ENCODE measurements at regions not wholly inside any gene's neighbourhood (a gene's known extent, or its start where the extent isn't known, plus 50 kb on each side); places are given as distances from the start of the nearest gene placed in this dataset.

DNA sequence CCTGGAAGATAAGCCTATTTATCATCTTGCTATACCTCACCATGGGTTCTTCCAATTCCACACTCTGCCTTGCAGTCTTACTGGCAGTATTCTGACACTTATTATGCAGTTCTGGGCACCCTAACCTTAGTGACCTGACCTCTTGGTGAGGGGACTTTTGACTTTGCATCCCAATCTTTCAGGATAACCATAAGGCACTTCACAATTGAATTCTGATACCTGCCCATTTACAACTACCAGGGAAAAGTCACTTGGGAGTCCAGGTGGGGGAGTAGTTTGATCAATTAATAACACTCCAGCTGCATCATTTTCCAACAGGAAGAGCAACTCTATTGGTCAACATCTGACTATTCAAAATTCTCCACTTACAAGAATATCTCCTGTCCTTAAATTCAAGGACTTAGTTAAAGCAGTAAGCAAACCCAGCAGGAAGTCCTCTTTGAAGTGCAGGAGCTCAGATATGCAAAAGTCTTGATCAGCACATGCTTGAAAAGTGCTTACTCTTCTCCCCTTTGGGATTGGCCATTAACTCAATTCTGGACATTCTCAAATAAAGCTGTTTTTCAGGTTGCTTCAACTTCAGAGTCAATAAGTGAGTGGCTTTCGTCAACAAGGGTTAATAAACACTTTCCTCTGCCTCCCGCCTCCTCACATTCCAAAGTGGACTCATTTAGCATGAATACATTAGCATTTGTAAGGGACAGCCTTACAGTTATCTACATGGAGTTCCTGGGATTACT lies 177.4 kb upstream of the NRIP1 start:
- Mint-ChIP-seq H3K4me3 (ENCODE audit: low read depth, unreplicated experiment) (no peak overlapping the region), H3K36me3 (ENCODE audit: insufficient read depth, unreplicated experiment) (no peaks in the 10 kb centered on the region), H3K9me3 (ENCODE audit: low read depth, unreplicated experiment) (no peaks in the 10 kb centered on the region), H3K27ac (ENCODE audit: unreplicated experiment) (no peak overlapping the region), H3K4me1 (ENCODE audit: low read depth, unreplicated experiment) (peaks cover 20% of the 10 kb centered on the region), H3K27me3 (ENCODE audit: unreplicated experiment) (no peaks in the 10 kb centered on the region)
- intact Hi-C loops (cut with micrococcal nuclease; ENCODE audit: unreplicated experiment) = loop anchor here (2.0 kb wide), 1 partner anchor 241 kb away; no protein-coding TSS in a partner anchor
- DNase-seq = no peak
- TF ChIP-seq CTCF (IDR thresholded peaks at IDR 0.05; ENCODE audit: unreplicated experiment) = no peak
- CTCF ChIA-PET = interaction anchor here (1.3 kb wide), 1 partner anchor 99 kb away, joined by 3 read pairs; no protein-coding TSS in a partner anchor
- no TSS peak for BruUV-seq (replicated peaks)

GRCh38 chr21:15242906-15243305 lies 178.1 kb upstream of the NRIP1 start:
- Mint-ChIP-seq H3K27me3 (ENCODE audit: unreplicated experiment) (no peaks in the 10 kb centered on the region), H3K4me3 (ENCODE audit: low read depth, unreplicated experiment) (no peak overlapping the region), H3K36me3 (ENCODE audit: insufficient read depth, unreplicated experiment) (no peaks in the 10 kb centered on the region), H3K9me3 (ENCODE audit: low read depth, unreplicated experiment) (no peaks in the 10 kb centered on the region), H3K27ac (ENCODE audit: unreplicated experiment) (no peak overlapping the region), H3K4me1 (ENCODE audit: low read depth, unreplicated experiment) (peaks cover 20% of the 10 kb centered on the region)
- intact Hi-C loops (cut with micrococcal nuclease; ENCODE audit: unreplicated experiment) = loop anchor here (2.0 kb wide), 1 partner anchor 240 kb away; no protein-coding TSS in a partner anchor
- BruUV-seq (replicated peaks) = no TSS peak
- TF ChIP-seq CTCF (IDR thresholded peaks at IDR 0.05; ENCODE audit: unreplicated experiment) = no peak
- CTCF ChIA-PET = interaction anchor here (1.3 kb wide), 1 partner anchor 98 kb away, joined by 3 read pairs; no protein-coding TSS in a partner anchor
- DNase-seq = no peak

GRCh38 chr21:15243406-15243805 lies 178.6 kb upstream of the NRIP1 start:
- no peak for TF ChIP-seq CTCF (IDR thresholded peaks at IDR 0.05; ENCODE audit: unreplicated experiment)
- no peak for DNase-seq
- H3K27ac Mint-ChIP-seq (ENCODE audit: unreplicated experiment) = no peak overlapping the region
- H3K27me3 Mint-ChIP-seq (ENCODE audit: unreplicated experiment) = no peaks in the 10 kb centered on the region
- no peaks in the 10 kb centered on the region for H3K36me3 Mint-ChIP-seq (ENCODE audit: insufficient read depth, unreplicated experiment)
- no peak overlapping the region for H3K4me3 Mint-ChIP-seq (ENCODE audit: low read depth, unreplicated experiment)
- intact Hi-C loops (cut with micrococcal nuclease; ENCODE audit: unreplicated experiment) = loop anchor here (2.0 kb wide), 1 partner anchor 239 kb away; no protein-coding TSS in a partner anchor
- BruUV-seq (replicated peaks) = no TSS peak
- CTCF ChIA-PET = no interaction called here
- H3K4me1 Mint-ChIP-seq (ENCODE audit: low read depth, unreplicated experiment) = peaks cover 20% of the 10 kb centered on the region
- no peaks in the 10 kb centered on the region for H3K9me3 Mint-ChIP-seq (ENCODE audit: low read depth, unreplicated experiment)

DNA sequence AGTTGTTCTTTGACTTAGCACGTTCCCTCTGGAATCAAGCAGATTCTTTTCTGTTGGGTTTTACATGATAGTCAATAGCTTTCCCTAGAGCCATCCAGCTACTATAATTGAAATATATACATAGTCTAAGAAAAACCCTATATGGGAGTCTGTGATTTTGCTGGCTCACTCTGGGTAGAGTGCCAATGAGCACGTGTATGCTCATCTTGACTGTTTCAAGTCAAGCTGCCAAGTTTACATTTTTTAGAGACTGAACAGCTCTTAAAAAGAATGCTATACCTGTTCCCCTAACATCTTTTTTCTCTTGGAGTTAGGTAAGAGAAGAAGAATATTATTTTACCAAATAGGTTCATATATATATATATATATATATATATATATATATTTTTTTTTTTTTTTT lies 182.8 kb upstream of the NRIP1 start:
- CTCF ChIA-PET = no interaction called here
- DNase-seq = no peak
- Mint-ChIP-seq H3K27me3 (ENCODE audit: unreplicated experiment) (no peaks in the 10 kb centered on the region), H3K36me3 (ENCODE audit: insufficient read depth, unreplicated experiment) (no peaks in the 10 kb centered on the region), H3K9me3 (ENCODE audit: low read depth, unreplicated experiment) (no peaks in the 10 kb centered on the region), H3K4me3 (ENCODE audit: low read depth, unreplicated experiment) (no peak overlapping the region), H3K4me1 (ENCODE audit: low read depth, unreplicated experiment) (peaks cover 12% of the 10 kb centered on the region), H3K27ac (ENCODE audit: unreplicated experiment) (no peak overlapping the region)
- no peak for TF ChIP-seq CTCF (IDR thresholded peaks at IDR 0.05; ENCODE audit: unreplicated experiment)
- intact Hi-C loops (cut with micrococcal nuclease; ENCODE audit: unreplicated experiment) = no loop called here
- BruUV-seq (replicated peaks) = no TSS peak

Data from Calu3 (cell line).